ENCODE measurements at regions not wholly inside any gene's neighbourhood (a gene's known extent, or its start where the extent isn't known, plus 50 kb on each side); places are given as distances from the start of the nearest gene placed in this dataset.
"Not testable (repeated sequence)": the region's sequence is repeated elsewhere in the genome, so short reads cannot be mapped to it uniquely, and the experiment has no call there.

- DNase-seq (ENCODE audit: extremely low read depth in 1 of 11, low read depth in 9 of 11, low spot score in 4 of 11): no peak
Measured at GRCh38 chr2:23041443-23041842, 343.5 kb upstream of the KLHL29 start.

GRCh38 chr2:23042216-23042906 is 342.6 kb upstream of the KLHL29 start:
- DNase-seq (ENCODE audit: extremely low read depth in 1 of 11, low read depth in 9 of 11, low spot score in 4 of 11): no peak

GRCh38 chr2:23050388-23050787 is 334.6 kb upstream of the KLHL29 start:
- no peak for DNase-seq (ENCODE audit: extremely low read depth in 1 of 11, low read depth in 9 of 11, low spot score in 4 of 11)

GRCh38 chr2:23053601-23054000 is 331.4 kb upstream of the KLHL29 start:
- DNase-seq (ENCODE audit: extremely low read depth in 1 of 11, low read depth in 9 of 11, low spot score in 4 of 11): no peak

- no peak for DNase-seq (ENCODE audit: extremely low read depth in 1 of 11, low read depth in 9 of 11, low spot score in 4 of 11)
Measured at GRCh38 chr2:23055251-23055650, 329.7 kb upstream of the KLHL29 start.

- DNase-seq (ENCODE audit: extremely low read depth in 1 of 11, low read depth in 9 of 11, low spot score in 4 of 11): not testable (repeated sequence)
Measured at GRCh38 chr2:23056846-23057245, 328.1 kb upstream of the KLHL29 start.

GRCh38 chr2:23058435-23058834 is 326.5 kb upstream of the KLHL29 start:
- no peak for DNase-seq (ENCODE audit: extremely low read depth in 1 of 11, low read depth in 9 of 11, low spot score in 4 of 11)

GRCh38 chr2:23065210-23065609 is 319.8 kb upstream of the KLHL29 start:
- DNase-seq (ENCODE audit: extremely low read depth in 1 of 11, low read depth in 9 of 11, low spot score in 4 of 11): no peak

- DNase-seq (ENCODE audit: extremely low read depth in 1 of 11, low read depth in 9 of 11, low spot score in 4 of 11): no peak
Measured at GRCh38 chr2:23065936-23066335, 319.0 kb upstream of the KLHL29 start.

- DNase-seq (ENCODE audit: extremely low read depth in 1 of 11, low read depth in 9 of 11, low spot score in 4 of 11): no peak
Measured at GRCh38 chr2:23066686-23067085, 318.3 kb upstream of the KLHL29 start.

GRCh38 chr2:23069156-23069555 is 315.8 kb upstream of the KLHL29 start:
- DNase-seq (ENCODE audit: extremely low read depth in 1 of 11, low read depth in 9 of 11, low spot score in 4 of 11): no peak

- no peak for DNase-seq (ENCODE audit: extremely low read depth in 1 of 11, low read depth in 9 of 11, low spot score in 4 of 11)
Measured at GRCh38 chr2:23069923-23070322, 315.1 kb upstream of the KLHL29 start.

- DNase-seq (ENCODE audit: extremely low read depth in 1 of 11, low read depth in 9 of 11, low spot score in 4 of 11): no peak
Measured at GRCh38 chr2:23073056-23073455, 311.9 kb upstream of the KLHL29 start.

GRCh38 chr2:23073671-23074070 is 311.3 kb upstream of the KLHL29 start:
- DNase-seq (ENCODE audit: extremely low read depth in 1 of 11, low read depth in 9 of 11, low spot score in 4 of 11): no peak

GRCh38 chr2:23077596-23077995 is 307.4 kb upstream of the KLHL29 start:
- no peak for DNase-seq (ENCODE audit: extremely low read depth in 1 of 11, low read depth in 9 of 11, low spot score in 4 of 11)

- DNase-seq (ENCODE audit: extremely low read depth in 1 of 11, low read depth in 9 of 11, low spot score in 4 of 11): no peak
Measured at GRCh38 chr2:23078784-23079434, 306.1 kb upstream of the KLHL29 start.

- DNase-seq (ENCODE audit: extremely low read depth in 1 of 11, low read depth in 9 of 11, low spot score in 4 of 11): no peak
Measured at GRCh38 chr2:23083966-23084365, 301.0 kb upstream of the KLHL29 start.

GRCh38 chr2:23091019-23091418 is 294.0 kb upstream of the KLHL29 start:
- DNase-seq (ENCODE audit: extremely low read depth in 1 of 11, low read depth in 9 of 11, low spot score in 4 of 11): no peak

- no peak for DNase-seq (ENCODE audit: extremely low read depth in 1 of 11, low read depth in 9 of 11, low spot score in 4 of 11)
Measured at GRCh38 chr2:23091900-23092299, 293.1 kb upstream of the KLHL29 start.

- peak; percentile 15 to 67 (median 47) for DNase-seq (ENCODE audit: extremely low read depth in 1 of 11, low read depth in 9 of 11, low spot score in 4 of 11)
Measured at GRCh38 chr2:23092831-23093230, 292.1 kb upstream of the KLHL29 start.

GRCh38 chr2:23093513-23093912 is 291.5 kb upstream of the KLHL29 start:
- DNase-seq (ENCODE audit: extremely low read depth in 1 of 11, low read depth in 9 of 11, low spot score in 4 of 11): no peak
